ENCODE measurements at regions not wholly inside any gene's neighbourhood (a gene's known extent, or its start where the extent isn't known, plus 50 kb on each side); places are given as distances from the start of the nearest gene placed in this dataset.

DNA sequence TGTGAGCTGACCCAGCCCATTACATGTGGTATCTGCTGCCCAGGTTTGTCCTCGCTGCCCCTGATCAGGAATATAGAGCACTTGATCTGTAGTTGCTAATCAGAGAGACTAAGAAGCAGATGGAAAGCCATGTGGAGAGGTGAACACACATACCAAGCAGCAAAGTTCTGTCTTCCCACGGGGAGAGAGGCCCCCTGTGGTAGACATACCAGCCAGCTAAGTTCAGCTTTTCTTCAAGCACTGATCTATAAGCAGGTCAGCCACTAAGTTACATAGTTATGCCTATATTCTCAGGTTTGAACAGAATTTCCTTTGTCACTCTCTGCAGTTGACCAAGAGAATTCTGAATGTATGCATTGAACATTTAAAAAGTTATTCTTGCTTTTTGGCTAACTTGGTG is 76.4 kb downstream of the DDX3Y start:
- no peak for DNase-seq

DNA sequence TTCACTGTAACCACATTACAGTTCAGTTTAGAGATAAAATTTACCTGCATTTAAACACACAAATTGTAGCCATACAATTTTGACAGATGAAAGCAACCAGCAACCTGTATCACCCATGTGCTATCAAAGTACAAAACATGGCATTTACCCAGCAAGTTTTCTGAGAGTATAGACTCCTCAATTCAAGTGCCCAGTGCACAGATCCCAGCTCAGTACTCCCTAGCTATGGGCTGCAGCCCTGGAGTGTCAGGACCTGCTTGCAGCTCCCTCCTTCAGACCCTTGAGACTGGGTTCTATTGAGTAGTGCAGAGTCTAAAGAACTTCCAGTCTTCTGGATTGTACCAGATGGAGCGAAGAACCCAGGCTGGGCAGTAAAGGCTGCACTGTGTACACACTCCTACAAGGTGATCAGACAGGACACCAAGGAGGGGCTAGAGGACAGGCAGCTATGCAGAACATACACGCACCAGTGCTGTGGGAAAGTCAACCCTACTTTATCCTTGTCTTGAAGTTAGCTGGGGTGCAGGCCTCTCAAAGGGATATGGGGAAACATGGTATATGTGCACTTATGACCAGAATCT is 77.7 kb downstream of the DDX3Y start:
- no peak for DNase-seq

DNA sequence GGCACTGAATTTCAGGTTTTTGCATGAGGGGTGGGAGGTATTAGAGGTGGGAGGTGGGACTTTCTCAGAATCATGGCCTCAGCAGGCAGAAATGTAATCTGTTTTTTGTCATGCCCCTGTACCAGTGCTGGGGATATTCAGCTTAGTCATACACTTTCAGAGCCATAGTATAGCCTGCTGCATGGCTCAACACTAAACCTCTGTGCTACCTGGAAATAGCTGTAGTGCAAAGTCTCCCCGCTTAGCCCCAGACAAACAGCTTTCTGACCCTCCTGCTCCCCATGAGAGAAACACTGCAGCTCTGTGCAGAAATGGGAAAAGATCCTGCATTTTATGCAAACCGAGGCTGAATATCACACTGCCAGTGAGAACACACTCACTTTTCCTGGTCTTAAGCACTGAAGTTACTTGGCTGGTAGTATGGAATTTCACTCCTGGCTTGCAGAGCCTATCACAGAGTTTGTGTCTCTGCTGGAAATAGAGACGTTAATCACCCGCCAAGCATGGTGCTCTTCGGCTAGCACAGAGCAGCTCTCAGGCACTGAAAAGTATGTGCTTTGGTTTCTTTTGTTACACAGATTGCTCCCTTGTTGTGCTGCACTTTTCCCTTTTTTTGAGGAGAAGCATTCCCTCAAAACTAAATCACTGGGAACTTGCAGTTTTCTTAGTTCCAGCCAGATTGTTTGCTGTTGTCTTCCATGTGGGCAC is 80.1 kb downstream of the DDX3Y start:
- DNase-seq, result no peak

DNA sequence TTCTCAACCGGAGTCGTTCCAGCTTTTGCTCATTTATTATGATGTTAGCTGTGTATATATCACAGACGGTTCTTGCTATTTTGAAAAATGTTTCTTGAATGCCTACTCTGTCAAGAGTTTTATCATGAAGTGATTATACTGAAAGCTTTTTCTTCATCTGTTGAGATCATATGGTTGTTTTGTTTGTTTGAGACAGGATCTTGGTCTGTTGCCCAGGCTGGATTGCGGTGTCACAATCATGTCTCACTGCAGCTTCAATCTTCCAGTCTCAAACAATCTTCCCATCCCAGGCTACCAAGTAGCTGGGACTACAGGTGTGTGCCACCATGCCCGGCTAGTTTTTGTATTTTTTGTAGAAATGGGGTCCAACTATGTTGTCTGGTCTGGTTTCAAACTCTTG is 112.8 kb downstream of the DDX3Y start:
- no peak for DNase-seq

DNA sequence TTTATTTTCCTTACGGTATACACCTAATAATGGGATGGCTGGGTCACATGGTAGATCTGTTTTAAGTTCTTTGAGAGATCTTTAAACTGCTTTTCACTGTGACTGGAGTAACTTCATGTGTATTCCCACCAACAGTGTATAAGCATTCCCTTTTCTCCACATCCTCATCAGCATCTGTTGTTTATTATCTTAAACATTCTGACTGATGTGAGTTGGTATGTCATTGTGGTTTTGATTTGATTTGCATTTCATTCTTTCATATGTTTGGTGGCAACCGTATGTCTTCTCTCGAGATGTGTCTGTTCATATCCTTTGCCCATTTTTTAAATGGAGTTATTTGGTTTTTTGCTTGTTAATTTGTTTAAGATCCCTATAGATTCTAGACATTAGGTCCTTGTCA is 114.8 kb downstream of the DDX3Y start:
- DNase-seq, result no peak

DNA sequence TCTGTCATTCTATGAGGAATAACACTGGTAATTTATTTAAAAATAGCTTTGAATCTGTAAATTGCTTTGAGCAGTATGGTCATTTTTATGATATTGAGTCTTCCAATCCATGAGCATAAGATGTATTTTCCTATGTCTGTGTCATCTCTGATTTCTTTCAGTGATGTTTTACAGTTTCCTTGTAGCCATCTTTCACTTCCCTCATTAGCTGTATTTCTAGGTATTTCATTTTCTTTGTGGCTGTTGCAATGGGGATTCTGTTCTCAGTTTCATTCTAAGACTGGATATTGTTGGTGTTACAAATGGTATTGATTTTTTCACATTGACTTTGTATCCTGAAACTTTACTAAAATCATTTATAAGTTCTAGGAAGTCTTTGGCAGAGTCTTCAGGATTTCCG is 116.2 kb downstream of the DDX3Y start:
- DNase-seq, result no peak

GRCh38 chrY:13023607-13024006 is 118.9 kb downstream of the DDX3Y start:
- DNase-seq, result no peak

GRCh38 chrY:13024447-13024846 is 119.8 kb downstream of the DDX3Y start:
- no peak for DNase-seq

GRCh38 chrY:13026906-13027305 is 122.2 kb downstream of the DDX3Y start:
- no peak for DNase-seq

DNA sequence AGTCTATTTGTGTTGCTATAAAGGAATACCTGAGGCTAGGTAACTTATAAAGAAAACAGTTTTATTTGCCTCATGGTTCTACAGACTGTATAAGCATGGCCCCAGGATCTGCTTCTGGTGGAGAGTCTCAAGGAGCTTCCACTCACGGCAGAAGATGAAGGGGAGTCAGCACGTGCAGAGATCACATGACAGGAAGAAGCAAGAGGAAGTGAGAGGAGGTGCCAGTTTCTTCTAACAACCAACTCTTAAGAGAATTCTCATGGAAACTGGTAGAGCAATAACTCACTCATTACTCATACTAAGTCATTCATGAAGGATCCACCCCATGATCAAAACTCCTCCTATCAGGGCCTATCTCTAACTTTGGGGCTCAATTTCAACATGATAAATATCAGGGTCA is 135.6 kb downstream of the DDX3Y start:
- no peak for DNase-seq

DNA sequence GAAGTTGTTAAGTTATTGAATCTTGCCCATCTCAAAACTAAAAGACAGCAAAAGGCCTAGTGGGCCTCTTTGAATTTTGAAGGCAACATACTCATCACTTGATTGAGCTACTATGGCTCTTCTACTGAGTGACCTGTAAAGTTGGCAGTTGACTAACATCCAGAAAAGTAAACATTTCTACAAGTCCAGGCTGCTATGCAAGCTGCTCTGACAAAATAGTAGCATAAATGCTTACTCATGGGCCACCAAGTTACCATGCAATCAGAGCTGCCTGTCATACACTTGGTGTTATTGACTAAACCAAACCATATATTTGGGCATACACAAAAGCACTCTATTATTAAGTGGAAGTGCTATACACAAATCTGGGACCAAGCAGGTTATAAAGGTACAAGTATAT is 148.8 kb downstream of the DDX3Y start:
- DNase-seq, result no peak

DNA sequence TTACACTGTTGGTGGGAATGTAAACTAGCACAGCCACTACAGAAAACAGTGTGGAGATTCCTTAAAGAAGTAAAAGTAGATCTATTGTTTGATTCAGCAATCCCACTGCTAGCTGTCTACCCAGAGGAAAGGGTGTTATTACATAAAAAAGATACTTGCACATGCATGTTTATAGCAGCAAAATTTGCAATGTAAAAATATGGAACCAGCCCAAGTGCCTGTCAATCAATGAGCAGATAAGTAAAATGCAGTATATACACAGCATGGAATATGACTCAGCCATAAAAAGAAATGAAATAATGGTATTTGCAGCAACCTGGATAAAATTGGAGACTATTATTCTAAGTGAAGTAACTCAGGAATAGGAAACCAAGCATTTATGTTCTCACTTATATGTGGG is 161.7 kb downstream of the DDX3Y start:
- no peak for DNase-seq

- no peak for DNase-seq
Observed at GRCh38 chrY:13068696-13069095, 164.0 kb downstream of the DDX3Y start.

DNA sequence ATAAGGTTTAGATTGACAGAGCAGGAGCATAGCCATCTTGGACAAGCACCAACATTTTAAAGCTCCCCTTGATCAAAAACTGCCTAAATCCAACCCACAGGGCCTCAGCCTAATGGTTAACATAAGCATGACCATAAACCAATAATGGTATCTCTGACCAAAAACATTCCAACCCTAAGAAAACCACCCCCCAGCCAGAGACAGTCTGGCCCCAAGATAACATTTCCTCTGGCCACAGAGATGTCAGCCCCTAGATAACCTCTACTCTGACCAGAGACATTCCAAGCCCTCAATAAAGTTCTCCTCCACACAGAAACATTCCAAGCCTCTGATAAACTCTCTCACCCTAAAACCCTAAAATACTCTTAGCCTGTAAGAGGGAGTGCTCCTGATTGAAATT is 164.4 kb downstream of the DDX3Y start:
- DNase-seq, result no peak

DNA sequence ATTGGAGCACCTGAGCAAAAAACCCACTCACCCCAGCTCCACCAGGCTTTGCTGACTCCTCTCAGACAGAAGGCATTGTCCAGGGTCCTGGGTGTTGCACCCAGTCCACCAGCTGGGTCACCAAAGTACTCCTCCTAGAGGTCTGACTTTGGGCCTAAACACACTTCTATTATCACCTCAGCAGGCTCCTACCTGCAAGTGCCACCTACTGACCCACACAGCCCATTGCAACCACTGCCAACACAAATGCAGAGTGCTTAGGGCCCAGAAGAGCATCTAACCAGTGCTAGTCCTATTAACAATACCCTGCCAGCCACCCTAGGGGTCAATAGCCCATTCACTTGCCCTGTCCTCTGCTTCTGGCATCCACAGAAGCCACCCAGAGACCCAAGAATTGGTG is 178.1 kb downstream of the DDX3Y start:
- DNase-seq, result peak; percentile 1

- DNase-seq, result no peak
Observed at GRCh38 chrY:13091575-13091974, 186.9 kb downstream of the DDX3Y start.

GRCh38 chrY:13092986-13093385 is 188.3 kb downstream of the DDX3Y start:
- no peak for DNase-seq

DNA sequence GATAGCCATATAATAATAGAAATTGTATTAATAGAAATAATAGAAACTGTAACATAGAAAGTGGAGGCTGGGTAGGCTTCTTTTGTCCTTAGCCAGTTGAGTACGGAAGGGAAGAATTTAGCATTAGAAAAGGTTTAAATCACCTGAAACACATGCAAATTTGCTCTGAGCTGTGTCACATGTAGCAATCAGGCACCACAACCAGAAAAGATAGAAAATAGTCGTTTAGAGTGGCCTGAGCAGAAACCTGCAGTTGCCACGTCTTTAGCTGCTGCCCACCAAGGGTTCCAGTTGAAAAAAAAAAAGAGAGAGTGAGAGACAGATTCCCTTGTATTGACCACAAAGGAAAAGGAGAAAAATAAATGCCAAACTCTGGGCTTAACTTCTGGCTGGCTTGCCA is 188.8 kb downstream of the DDX3Y start:
- no peak for DNase-seq

DNA sequence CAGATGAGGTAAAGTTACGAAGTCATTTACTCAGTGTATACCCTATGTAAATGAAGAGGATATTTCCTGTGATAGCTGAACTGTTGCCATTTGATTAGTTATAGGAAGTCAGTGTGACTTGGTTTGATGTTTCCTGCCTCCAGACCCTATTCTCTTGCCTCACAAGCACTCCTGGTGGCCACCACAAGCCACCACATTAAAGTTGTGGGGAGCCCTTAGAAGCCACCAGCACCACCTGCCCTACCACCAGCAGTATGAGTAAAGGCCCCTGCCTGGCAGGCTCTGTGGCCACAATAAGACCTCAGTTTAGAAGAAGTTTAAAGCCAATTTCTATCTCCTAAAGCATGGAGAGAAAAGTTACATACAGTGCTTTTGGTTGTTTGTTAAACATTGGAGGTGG is 189.7 kb downstream of the DDX3Y start:
- DNase-seq, result peak; percentile 2

DNA sequence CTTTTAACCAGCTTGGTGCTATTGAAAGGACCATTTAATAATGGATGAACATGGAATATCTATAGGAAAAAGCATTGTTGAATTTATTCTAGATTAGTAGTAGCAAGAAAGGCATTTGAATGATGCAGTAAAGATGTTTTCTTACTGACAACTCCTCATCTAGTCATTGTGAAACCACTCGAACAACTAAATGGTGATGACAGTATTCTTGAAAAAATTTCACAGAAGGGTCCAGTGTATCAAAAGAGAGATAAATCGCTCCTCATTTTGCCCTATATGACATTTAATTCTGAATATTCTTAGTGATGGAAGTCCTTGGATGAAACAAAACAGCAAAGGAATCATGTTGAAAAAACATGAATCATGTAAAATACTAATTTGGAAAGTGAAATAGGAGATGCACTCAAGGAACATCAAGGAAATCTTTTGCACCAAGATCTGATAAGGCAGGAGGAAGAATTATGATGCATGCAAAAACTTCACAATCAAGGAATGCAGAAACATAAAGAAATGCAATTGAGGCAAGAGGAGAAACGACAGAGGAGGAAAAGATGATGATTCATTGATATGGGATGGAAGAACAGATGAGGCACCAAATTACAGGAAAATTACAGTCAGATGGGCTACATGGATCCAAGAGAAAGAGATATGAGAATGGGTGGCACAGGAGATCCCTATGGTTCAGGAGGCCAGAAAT is 190.4 kb downstream of the DDX3Y start:
- DNase-seq, result no peak

DNA sequence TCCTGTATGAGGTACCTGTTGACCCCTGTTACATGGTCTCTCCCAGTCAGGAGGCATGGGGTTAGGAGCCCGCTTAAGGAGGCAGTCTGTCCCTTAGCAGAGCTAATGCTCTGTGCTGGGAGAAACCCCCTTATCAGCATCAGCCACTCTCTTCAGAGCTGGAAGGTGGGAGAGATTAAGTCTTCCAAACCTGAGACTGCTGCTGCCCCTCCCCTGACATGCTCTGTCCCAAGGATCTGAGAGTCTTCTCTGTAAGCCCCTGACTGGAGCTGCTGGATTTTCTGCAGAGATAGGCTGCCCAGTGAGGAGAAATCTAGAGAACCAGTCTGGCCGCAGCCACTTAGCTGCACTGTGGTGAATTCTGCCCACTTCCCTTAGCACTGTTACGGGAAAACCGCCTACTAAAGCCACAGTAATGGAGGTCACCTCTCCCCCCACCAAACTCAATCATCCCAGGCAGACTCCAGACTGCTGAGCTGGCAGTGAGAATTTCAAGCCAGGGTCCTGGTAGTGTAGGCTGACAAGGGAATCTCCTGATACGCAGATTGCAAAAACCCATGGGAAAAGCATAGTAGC is 222.3 kb downstream of the DDX3Y start:
- DNase-seq, result no peak

GRCh38 chrY:13127476-13127875 is 222.8 kb downstream of the DDX3Y start:
- DNase-seq, result no peak

DNA sequence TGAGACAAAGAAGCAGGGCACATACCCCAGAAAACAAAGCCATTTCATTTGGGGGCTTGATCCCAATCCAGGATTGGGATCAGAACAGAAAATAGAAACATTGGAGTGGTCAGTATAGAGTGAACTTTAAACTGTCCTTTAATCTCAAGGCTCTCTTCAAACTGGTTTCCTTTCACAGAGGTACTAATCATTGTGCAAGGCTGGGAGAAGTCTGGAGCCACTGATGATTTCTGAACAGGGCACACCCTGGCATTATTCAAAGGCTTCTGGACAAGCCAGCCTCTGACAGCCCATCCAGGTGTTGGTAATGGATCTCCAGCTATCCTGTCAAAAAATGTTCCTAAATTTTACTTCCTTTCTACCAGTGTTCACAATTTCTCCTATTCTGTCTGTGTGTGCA is 244.5 kb downstream of the DDX3Y start:
- DNase-seq, result no peak

DNA sequence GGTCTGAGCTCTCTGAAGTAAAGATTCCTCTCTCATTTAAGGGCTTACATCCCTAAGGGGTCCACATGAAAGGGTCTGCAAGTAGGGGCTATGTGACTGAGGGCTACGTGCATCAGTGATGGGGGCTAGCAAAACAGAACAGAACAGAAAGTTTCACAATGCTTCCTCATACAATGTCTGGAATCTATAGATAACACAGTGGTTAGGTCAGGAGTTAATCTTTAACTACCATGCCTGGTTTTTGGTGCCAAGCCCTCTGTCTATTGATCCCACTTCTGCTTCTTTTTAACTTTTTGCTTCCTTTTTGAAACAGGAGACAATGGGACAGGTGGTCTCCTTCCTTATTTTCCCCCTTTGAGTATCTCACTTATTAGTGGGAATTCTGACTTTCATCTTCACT is 263.0 kb downstream of the DDX3Y start:
- no peak for DNase-seq
